Type B pancreatic cell (in vitro differentiated cells): ENCODE measurements at regions not wholly inside any gene's neighbourhood (a gene's known extent, or its start where the extent isn't known, plus 50 kb on each side); places are given as distances from the start of the nearest gene placed in this dataset.

Experiments
- DNase-seq: peaks from one replicate; pipeline ENCODE4 v3.0.0; 2021; ENCODE audit warnings: mixed read lengths; ENCODE audit not compliant: unreplicated experiment; ENCODE audit errors: extremely low spot score
- H3K27ac Mint-ChIP-seq: 2 replicates; pipeline ENCODE4 v1.8.0; 2021; ENCODE audit warnings: mild to moderate bottlenecking, mixed read lengths
- H3K27me3 Mint-ChIP-seq: 2 replicates; pipeline ENCODE4 v1.8.0; 2021; ENCODE audit warnings: mixed read lengths
- H3K36me3 Mint-ChIP-seq: 2 replicates; pipeline ENCODE4 v1.8.0; 2021; ENCODE audit warnings: mixed read lengths
- H3K4me1 Mint-ChIP-seq: one replicate; pipeline ENCODE4 v1.8.0; 2021; ENCODE audit warnings: mixed read lengths; ENCODE audit not compliant: unreplicated experiment
- H3K4me3 Mint-ChIP-seq: 2 replicates; pipeline ENCODE4 v1.8.0; 2021; ENCODE audit warnings: mild to moderate bottlenecking, mixed read lengths
- H3K9me3 Mint-ChIP-seq: 2 replicates; pipeline ENCODE4 v1.8.0; 2021; ENCODE audit warnings: mixed read lengths
- CTCF ChIP-seq: fragments of 200-600 bp; sonication (generic); conservative IDR thresholded peaks from 2 replicates; pipeline ENCODE4 v1.5.0; 2021; ENCODE audit warnings: antibody characterized with exemption, mild to moderate bottlenecking

DNA sequence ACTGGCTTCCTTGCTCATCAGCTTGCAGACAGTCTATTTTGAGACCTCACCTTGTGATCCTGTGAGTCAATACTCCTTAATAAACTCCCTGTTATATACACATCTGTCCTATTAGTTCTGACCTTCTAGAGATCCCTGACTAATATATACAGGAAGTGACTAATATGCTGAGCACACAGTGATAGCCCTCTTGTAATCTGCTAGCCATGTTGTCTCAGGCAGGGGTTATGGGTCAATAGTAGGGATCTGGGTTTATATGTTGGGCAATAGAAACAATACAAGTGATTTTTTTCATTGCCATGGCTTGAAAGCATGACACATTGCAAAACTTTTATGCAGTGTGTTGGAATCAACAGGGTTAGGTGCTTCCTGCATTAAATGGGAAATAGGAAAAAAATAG is 562.2 kb downstream of the GALC start:
- Mint-ChIP-seq H3K4me1 (peaks cover 6% of the 10 kb centered on the region), H3K36me3 (no peaks in the 10 kb centered on the region), H3K4me3 (no peak overlapping the region), H3K27me3 (no peaks in the 10 kb centered on the region), H3K27ac (no peak overlapping the region), H3K9me3 (no peaks in the 10 kb centered on the region)
- no peak for DNase-seq
- TF ChIP-seq CTCF, result no peak

GRCh38 chr14:87430214-87430613 is 562.8 kb downstream of the GALC start:
- no peak overlapping the region for H3K27ac Mint-ChIP-seq
- no peak for DNase-seq
- H3K9me3 Mint-ChIP-seq, result no peaks in the 10 kb centered on the region
- H3K27me3 Mint-ChIP-seq, result no peaks in the 10 kb centered on the region
- H3K36me3 Mint-ChIP-seq, result no peaks in the 10 kb centered on the region
- H3K4me3 Mint-ChIP-seq, result no peak overlapping the region
- peaks cover 6% of the 10 kb centered on the region for H3K4me1 Mint-ChIP-seq
- no peak for TF ChIP-seq CTCF

- DNase-seq, result no peak
- no peaks in the 10 kb centered on the region for H3K27me3 Mint-ChIP-seq
- H3K36me3 Mint-ChIP-seq, result no peaks in the 10 kb centered on the region
- no peak overlapping the region for H3K4me3 Mint-ChIP-seq
- H3K9me3 Mint-ChIP-seq, result peaks cover 4% of the 10 kb centered on the region
- TF ChIP-seq CTCF, result no peak
- no peaks in the 10 kb centered on the region for H3K4me1 Mint-ChIP-seq
- H3K27ac Mint-ChIP-seq, result no peak overlapping the region
Observed at GRCh38 chr14:87419925-87420324, 573.1 kb downstream of the GALC start.

GRCh38 chr14:87411370-87411769 is 581.6 kb downstream of the GALC start:
- no peaks in the 10 kb centered on the region for H3K4me1 Mint-ChIP-seq
- no peaks in the 10 kb centered on the region for H3K36me3 Mint-ChIP-seq

GRCh38 chr14:87409393-87409792 is 583.6 kb downstream of the GALC start:
- Mint-ChIP-seq H3K36me3 (no peaks in the 10 kb centered on the region), H3K27ac (no peak overlapping the region), H3K4me3 (no peak overlapping the region), H3K27me3 (no peaks in the 10 kb centered on the region), H3K4me1 (no peaks in the 10 kb centered on the region), H3K9me3 (peaks cover 3% of the 10 kb centered on the region)
- TF ChIP-seq CTCF, result no peak
- no peak for DNase-seq

More at GRCh38 chr14:87411370-87411769, 581.6 kb downstream of the GALC start:
- TF ChIP-seq CTCF, result no peak
- DNase-seq, result no peak
- Mint-ChIP-seq H3K4me3 (no peak overlapping the region), H3K27ac (no peak overlapping the region), H3K9me3 (no peaks in the 10 kb centered on the region), H3K27me3 (no peaks in the 10 kb centered on the region)

GRCh38 chr14:87407344-87407743 is 585.6 kb downstream of the GALC start:
- Mint-ChIP-seq H3K4me1 (no peaks in the 10 kb centered on the region), H3K27ac (no peak overlapping the region), H3K4me3 (no peak overlapping the region)

More at GRCh38 chr14:87407344-87407743, 585.6 kb downstream of the GALC start:
- Mint-ChIP-seq H3K36me3 (no peaks in the 10 kb centered on the region), H3K9me3 (peaks cover 4% of the 10 kb centered on the region), H3K27me3 (no peaks in the 10 kb centered on the region)
- no peak for TF ChIP-seq CTCF
- DNase-seq, result no peak
